Activated CD8-positive, alpha-beta memory T cell treated with anti-CD3 and anti-CD28 coated beads, Interleukin-2, amount 50 U/mL, for 4 hours (primary cell): ENCODE measurements at regions not wholly inside any gene's neighbourhood (a gene's known extent, or its start where the extent isn't known, plus 50 kb on each side); places are given as distances from the start of the nearest gene placed in this dataset.

Source experiments
- DNase-seq: peaks from one replicate; pipeline ENCODE4 v3.0.0-alpha.2; 2020

DNA sequence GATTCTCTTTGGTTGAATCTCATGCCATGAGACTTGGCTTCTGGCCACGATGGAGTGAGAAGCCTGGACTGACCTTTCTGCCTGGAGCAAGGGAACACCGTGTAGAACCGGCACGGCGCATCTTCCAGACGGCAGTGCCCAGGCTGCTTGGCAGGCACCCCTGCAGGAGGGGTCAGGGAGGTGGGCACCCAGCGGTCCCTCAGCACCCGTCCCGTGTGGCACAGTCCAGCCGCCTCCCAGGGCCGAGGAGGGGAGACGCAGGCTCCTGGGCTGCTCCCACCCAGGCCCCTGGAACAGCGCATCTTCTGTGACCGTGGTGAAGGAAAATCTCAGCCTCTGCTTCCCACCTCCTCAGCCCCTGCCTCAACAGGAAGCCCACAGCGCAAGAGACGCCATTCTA lies 95.7 kb downstream of the CMPK2 start:
- DNase-seq: no peak

DNA sequence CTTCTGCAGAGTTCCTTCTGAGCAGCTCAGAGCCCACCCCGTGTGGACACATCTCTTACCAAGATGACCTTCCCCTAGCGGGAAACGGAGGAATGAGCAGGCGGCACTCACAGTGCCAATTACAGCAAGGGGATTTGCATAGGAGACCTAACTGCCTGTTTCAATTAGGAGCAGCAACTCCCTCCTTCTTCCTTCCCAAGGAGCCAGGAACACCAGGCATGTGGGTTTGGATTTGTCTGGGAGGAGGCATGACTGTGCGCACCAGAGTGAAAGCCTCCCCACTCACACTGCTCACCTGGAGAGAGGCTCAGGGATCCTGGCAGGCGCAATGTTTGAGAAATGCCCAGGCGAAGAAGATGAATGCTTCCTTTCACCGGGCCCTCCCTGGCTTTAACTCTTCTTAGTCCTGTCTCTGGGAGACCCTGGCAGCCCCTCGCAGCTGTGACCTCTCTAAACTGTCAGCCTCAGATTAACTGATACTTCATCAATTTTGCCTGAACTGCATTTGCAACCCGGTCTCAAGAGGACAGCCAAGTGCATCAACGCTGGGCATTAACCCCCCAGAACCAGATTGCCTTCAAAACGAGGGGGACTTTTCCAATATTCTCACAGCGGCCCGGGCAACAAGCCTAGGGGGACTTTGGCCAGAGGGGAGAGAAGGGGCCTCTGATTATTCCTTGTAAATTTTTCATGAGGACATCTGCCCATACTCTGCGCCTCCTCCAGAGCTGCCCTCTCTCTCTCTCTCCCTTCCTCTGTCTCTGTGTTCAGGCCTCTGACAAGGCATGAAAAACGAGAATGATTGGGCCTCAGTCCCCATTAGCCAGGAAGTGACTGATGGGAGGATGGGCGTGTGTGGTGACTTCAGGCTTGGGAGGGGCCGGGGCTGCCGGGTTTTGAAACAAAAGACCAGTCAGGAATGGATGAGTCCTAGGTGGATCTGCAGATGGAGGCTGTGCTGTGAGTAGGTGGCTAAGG lies 93.8 kb downstream of the CMPK2 start:
- DNase-seq: no peak

DNA sequence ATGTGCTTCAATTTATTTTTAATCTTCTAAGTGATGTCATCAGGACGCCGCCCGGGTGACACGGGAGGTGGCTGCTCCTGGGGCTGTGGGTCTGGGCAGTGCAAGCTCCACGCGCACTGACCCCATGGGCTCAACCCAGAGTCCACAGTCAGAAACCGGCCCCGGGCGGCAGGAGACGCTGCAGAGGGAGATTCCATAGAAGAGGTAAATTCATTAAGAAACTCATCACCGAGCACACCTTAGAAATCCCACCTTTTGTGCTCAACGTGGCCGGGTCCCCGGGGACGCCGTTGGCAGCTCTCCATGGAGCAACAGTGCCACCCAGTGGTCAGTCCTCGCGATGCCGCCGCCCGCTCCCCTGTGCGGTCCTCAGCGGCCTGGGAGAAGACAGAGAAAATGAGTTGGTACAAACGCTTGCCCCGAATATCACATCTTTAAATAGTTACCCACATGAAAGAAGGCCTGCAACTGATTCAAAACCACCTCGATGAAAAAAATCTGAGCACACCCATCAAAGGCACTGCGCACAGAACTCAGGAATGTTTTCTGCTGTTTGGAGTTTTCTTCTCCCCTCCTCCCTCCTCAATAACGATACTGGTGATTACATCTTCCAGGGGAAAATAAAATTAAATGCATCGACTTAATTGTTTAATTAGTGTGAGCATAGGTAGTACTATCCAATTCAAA lies 92.6 kb downstream of the CMPK2 start:
- DNase-seq: peak; percentile 73

DNA sequence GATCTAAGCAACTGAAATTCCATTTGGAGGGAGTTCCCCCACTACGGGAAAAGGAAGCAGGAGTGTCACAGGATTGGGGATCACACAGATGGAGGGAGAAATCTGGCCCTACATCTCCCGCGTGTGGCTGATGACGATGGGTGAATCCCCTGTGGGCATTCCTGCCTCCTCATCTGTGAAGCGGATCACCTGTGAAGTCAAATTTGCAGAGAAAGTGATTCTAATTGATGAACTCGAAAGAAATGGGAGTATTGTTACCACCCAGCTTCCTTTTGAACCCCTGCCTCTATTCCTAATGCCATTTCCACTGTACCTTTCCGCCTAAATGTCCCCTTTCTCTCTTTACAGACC lies 92.0 kb downstream of the CMPK2 start:
- no peak for DNase-seq

DNA sequence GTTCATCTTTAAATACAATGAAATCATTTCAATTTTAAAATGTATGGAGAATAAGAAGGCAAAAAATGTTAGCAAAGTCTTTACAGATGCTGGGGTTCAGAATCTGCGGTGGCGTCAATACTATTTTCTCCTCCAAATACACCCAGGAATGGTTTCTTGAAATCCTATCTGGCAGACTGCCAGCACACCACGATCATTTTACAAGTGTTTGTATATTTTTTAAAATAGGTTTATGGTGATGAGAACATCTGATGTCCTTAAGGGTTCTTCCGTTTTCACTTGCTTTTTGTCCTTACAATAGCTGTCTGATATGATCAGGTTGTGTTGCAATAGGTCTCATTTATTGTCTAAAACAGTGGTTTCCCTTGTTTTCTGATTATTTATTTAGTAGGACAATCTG lies 89.6 kb downstream of the CMPK2 start:
- no peak for DNase-seq

DNA sequence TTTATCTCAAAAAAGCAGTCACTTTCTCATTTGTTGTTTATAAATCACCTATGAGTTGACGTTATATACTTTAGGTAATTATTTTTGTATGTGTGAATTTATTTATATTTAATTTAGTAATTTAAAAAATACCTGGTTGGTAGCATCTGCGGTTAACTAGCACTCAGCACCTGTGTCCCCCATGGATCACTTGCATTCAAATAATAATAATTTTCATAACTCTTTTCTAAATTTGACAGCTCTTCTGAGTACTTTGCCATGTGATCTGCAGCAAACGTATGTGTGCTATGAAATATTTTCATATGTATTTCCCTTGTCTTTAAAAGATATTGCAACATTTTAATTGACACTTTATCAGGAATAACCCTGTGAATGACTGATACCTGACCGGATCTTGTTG lies 88.1 kb downstream of the CMPK2 start:
- no peak for DNase-seq

DNA sequence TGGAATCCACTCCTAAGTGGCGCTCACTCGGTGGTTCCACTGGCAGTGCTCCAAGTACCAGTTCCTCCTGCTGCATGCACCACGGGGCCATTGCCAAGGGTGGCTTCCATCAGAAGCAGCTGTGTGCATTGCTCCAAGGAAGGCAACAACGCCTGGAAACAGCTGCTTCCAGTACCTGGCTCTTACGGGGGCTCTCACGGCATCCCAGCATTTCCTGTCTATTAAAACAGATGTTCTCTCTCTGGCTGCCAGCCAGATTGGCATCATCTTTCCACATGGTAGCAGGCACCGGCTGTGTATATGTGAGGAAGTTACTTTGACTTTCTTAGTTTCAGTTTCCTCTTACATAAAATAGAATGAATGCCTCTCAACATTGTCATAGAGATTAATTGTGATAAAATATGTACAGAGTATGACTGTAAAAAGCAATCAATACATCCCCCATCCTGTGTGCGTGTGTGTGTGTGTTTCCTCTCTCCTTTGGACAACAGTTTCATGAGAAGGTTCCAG lies 84.9 kb downstream of the CMPK2 start:
- DNase-seq: no peak

DNA sequence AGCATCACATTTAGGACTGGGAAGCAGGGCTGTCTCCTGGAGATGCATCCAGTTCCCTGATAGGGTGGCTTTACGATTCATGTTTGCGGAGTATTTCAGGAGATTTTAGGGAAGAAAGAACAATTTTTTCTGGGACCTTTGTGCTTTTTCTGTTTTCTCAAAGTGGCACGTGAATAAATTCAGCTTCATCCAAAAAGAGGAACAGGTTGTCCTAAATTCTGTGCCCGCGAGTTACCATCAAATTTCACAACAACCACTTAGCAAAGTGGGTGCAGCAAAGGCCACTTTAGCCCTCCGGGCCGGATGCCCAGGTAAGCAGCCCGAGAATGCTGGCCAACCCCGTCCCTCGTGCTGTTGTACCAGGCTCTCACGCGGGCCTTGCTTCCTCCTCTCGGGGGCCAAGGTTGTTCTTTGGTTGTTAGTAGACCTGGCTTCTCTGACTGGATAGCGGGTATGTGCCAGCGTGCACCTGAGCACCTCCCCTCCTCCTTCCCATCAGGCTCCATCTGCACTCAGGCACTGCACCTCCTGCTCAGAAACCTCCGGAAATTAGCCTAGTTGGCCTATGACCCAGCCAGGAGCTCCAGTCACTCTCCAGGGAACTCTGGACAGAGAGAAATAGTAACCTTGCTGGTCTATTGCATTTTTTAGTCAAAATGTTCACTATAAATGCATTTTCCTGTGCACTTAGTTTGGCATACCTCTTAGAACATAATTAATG lies 83.0 kb downstream of the CMPK2 start:
- DNase-seq: no peak

DNA sequence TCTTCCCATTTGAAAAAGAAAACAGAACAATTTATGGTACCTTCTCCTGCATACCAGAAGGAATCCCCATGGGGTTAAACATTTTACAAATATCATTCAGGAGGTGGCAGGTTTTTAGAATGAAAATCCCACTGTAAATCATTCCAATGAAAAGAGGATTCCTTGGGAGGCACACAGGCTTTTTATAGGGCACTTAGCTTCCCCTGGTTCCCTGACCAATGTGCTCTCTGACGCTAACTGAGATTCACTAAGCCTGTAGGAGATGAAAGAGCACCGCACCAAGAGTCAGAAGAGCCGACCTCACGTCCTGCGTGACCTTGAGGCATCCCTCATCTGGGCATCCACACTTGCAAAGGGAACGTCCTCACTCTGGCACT lies 82.5 kb downstream of the CMPK2 start:
- DNase-seq: no peak

DNA sequence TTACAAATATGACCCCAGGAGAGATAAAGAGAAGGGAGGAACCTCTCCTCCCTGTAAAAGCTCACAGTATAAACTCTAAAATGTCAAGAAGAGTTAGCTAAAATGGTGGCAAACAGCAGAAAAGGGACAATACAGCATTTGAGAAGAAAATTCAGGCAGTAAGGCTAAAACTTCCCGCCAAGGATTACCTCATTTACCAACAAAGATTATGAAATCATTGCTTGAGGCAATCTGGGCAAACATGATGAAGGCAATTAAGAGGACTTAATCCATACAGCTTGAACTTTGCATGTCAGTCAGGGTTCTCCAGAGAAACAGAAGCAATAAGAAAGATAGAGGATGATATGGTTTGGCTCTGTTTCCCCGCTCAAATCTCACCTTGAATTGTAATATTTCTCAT lies 81.4 kb downstream of the CMPK2 start:
- no peak for DNase-seq

DNA sequence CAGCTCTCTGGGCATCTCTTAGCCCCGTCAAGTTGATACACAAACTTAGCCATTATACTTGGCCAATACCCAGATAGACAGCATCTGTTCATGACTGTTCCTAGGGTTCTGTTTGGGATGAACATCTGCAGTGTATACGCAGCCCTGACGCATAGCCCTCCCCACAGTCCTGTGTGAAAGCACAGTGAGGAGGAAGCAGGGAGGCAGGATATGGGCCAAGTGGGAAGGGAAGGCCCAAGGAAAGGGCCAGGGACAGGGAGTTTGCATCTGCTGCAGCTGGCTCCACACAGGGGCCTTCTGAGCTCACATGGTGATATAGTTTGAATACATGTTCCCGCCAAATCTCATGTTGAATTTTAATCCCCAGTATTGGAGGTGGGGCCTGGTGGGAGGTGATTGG lies 80.2 kb downstream of the CMPK2 start:
- no peak for DNase-seq

DNA sequence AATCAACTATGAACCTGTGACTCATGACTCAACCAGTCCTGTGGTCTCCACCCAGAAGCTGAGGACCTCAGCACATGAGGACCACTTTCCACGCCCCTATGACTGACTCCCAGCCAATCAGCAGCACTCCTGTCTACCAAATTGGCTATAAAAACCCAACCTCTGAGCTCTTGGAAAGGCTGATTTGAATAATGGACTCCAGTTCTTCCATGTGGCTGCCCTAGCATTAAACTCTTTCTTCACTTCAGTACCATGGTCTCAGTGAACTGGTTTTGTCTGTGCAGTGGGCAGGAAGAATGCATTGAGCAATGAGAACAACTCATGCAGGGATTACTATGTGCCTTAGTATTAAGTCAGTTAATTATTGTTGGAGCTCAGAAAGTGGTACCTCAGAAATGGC lies 78.3 kb downstream of the CMPK2 start:
- DNase-seq: no peak

DNA sequence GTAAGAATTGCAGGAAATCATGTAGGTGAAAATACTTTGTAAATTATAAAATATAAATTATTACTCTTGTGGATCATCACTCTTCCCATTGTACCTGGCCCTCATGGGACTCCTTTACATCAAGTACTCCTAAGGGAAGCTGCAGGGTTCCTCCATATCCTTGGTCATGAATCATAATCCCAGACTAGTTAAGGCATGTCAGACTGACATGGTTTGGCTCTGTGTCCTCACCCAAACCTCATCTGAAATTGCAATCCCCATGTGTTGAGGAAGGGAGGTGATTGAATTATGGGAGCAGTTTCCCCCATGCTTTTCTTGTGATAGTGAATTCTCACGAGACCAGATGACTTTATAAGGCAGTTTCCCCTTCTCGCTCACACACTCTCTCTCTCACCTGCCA lies 77.1 kb downstream of the CMPK2 start:
- DNase-seq: no peak

DNA sequence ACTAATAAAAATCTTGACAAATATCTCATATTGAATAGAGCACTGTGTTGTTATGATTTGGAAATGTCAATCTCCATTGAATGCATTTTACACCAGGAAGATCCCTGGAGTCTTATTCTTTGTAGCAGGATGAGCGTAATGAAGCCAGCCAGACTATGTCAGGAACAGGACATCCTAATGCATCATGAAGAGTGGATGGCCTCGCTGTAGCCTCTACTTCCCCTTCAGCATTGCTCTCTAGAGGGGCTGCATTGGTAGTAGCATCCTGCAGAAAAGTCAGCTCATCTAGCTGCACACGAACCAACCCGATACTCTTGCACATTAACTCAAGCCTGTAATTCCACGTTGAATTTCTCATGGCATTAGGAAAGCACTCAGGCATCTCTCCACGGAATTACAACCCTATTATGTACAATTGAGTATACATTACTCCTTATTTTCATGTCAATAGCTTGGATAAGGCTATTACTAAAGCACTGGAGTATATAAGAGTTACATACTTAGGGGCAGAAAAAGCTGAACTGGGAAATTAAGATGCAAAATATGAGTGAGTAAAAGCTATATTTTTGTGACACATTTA lies 76.1 kb downstream of the CMPK2 start:
- DNase-seq: no peak

DNA sequence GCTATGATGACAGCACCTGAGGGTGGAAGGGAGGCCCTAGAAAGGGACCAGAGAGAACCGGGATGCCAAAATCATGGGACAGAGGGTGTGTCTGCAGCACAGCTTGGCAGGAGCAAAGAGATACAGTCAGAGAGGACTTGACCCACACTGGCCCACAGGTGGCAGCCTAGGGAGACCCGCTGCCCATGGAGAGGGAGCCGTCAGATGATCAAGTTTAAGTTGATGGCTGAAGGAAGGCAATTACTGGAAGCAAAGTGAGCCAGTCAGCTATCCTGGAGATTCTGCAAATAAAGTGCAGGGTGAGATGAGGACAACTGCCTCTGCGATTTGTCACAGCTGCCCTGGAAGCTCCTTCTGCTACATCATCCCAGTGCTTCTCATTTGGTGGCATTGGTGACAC lies 74.0 kb downstream of the CMPK2 start:
- no peak for DNase-seq

DNA sequence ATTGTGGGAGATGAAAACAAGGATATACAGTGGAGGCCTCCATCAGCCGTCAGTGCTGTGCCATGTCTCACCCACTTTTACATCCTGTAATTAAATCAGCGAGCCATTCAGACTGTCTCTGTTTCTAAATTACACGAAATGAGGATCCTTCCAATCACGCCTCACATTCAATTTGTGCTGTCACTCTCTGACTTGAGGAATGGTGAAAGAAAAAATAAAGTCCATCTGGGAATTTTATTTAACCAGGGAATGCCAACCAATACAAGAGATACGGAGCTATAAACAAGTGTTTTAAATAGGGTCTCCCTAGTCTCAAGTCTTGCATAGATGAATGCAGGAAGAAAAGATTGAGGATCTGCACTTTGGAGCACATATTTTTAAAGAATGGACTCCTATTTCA lies 72.8 kb downstream of the CMPK2 start:
- DNase-seq: no peak

DNA sequence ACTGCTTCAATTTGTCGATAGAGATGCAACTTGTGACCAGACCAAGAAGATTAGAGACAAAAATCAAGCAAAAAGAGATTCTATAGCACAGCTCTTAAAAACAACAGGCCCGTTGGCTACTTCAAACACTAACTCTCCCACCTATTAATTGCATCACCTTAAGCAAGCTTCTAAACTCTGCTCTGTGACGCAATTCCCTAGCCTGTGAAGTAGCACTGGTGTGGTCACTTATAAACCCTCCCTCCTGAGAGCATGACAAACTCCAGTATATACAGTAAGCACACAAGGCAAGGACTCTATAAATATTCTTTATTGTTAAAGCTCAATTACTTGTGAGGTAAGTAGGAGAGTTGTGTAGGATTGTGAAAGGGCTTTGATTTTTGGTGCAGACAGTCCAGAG lies 72.3 kb downstream of the CMPK2 start:
- DNase-seq: no peak

DNA sequence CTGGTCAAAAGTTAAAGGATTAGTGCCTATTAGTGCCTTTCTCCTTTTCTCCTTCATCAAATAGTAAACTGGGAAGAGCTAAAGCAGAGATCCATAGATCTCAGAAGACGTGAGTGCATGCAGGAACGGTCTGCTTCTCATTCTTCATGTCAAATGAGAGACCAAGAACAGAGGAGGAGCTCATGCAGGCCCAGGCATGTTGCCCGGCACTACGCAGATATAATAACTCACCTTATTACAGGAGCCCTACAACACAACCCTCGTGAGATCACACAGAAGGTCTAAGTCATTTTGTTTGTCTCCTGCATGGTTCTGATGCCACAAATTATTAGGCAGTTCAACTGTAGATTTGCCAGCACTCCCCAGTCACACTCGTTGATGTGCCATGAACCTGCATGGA lies 71.8 kb downstream of the CMPK2 start:
- DNase-seq: no peak

DNA sequence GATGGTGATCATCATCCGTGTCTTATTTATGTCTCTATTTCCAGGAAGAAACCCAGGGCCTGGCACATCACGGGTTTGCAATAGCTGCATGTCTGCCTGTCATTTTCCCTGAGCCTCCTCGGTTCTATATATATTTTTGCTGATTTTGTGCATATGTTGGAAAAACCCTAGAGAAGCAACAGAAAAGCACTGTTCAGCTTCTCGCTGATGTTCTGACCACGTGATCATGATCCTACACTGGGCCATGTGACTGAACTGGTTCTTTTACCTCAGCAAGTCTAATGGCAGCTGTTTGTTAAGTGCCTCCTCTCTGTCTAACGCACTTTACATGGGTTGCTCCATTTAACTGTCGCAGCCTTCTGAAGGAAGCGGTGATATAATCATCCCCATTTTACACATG lies 71.3 kb downstream of the CMPK2 start:
- no peak for DNase-seq
